ENCODE measurements at regions not wholly inside any gene's neighbourhood (a gene's known extent, or its start where the extent isn't known, plus 50 kb on each side); places are given as distances from the start of the nearest gene placed in this dataset.

DNA sequence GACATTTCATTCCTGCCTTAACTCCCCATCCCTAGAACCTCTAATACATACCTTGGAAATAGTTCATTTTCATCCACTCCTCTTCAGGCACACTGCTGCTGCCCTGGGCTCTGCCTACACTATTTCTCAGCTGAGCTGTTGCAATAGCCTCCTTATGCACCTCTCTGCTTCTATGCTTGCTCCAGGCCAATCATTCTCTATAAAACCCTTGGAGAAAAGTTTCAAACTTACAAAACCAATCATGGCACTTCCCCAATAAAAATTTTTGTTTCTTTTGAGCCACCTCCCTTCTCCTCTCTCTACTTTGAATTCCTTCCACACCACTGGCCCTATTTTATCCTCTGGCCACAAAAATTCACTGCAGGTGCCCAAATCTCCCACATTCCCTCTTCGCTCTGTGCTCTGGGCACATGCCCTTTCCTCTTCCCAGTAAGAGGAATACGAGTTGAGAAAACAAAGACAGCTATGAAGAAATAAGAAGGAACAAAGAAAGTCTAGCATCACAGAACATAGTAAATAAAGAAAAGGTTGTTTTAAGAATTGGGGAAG is 301.4 kb downstream of the ELAVL2 start:
- Histone ChIP-seq H3K4me1 (ENCODE audit: control insufficient read depth, extremely low read depth, insufficient read depth, low read length) (no peaks in the 10 kb centered on the region), H3K4me2 (ENCODE audit: control insufficient read depth, extremely low read depth, insufficient read depth, low read depth, low read length) (no peak overlapping the region), H3K9ac (ENCODE audit: control insufficient read depth, extremely low read depth, insufficient read depth, low read length) (no peak overlapping the region), H2AFZ (ENCODE audit: control insufficient read depth, low read length) (no peak overlapping the region), H3K27ac (ENCODE audit: control insufficient read depth, insufficient read depth, low read length) (no peak overlapping the region), H3K4me3 (ENCODE audit: control insufficient read depth in 2 of 3, extremely low read depth in 1 of 3, insufficient read depth in 2 of 3, low read depth in 1 of 3, low read length in 3 of 3) (no peak overlapping the region), H3K79me2 (ENCODE audit: control insufficient read depth, insufficient read depth, low read length) (no peaks in the 10 kb centered on the region), H3K9me1 (ENCODE audit: control insufficient read depth, extremely low read depth, insufficient read depth, low read length) (no peaks in the 10 kb centered on the region), H3K27me3 (ENCODE audit: control insufficient read depth, extremely low read depth, insufficient read depth, low read length) (no peaks in the 10 kb centered on the region), H4K20me1 (ENCODE audit: control insufficient read depth, extremely low read depth, insufficient read depth, low read length) (no peaks in the 10 kb centered on the region), H3K36me3 (ENCODE audit: control insufficient read depth in 2 of 2, extremely low read depth in 1 of 2, insufficient read depth in 2 of 2, low read length in 2 of 2) (no peaks in the 10 kb centered on the region), H3K9me3 (ENCODE audit: control insufficient read depth, low read depth, low read length) (no peaks in the 10 kb centered on the region)
- dilution Hi-C loops (cut with MboI; ENCODE audit: extremely low pct_ligation_motif_present, low sequenced_read_pairs) = no loop called here
- DNase-seq (ENCODE audit: low read depth, low spot score) (no peak), FAIRE-seq (no peak)
- TF ChIP-seq, protein P1, sequence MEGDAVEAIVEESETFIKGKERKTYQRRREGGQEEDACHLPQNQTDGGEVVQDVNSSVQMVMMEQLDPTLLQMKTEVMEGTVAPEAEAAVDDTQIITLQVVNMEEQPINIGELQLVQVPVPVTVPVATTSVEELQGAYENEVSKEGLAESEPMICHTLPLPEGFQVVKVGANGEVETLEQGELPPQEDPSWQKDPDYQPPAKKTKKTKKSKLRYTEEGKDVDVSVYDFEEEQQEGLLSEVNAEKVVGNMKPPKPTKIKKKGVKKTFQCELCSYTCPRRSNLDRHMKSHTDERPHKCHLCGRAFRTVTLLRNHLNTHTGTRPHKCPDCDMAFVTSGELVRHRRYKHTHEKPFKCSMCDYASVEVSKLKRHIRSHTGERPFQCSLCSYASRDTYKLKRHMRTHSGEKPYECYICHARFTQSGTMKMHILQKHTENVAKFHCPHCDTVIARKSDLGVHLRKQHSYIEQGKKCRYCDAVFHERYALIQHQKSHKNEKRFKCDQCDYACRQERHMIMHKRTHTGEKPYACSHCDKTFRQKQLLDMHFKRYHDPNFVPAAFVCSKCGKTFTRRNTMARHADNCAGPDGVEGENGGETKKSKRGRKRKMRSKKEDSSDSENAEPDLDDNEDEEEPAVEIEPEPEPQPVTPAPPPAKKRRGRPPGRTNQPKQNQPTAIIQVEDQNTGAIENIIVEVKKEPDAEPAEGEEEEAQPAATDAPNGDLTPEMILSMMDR (optimal IDR thresholded peaks at IDR 0.05 in 1 of 3, IDR thresholded peaks at IDR 0.05 in 1 of 3, conservative IDR thresholded peaks at IDR 0.05 in 1 of 3; ENCODE audit: extremely low read depth in 1 of 3, insufficient read depth in 2 of 3, low read length in 3 of 3) = no peak
- no peak for TF ChIP-seq EZH2 (IDR thresholded peaks at IDR 0.05; ENCODE audit: low read length)

DNA sequence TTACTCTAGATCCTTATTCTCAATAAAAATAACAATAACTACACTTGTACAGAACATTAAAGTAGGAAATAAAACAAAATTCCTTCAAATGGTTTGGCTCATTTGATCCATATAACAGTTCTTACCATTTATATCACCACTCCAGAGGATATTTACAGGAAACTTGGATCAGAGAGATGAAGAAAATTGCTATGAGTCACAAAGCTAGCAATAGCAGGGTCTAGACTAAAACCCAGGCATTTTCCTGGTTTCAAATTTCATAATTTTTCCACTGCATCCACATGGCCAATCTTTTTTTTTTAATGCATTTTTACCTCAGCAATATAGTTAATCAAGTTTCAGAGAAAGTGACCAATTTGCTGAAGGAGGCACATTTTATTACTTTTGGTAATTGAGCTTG is 299.2 kb downstream of the ELAVL2 start:
- Histone ChIP-seq H2AFZ (ENCODE audit: control insufficient read depth, low read length) (no peak overlapping the region), H3K9ac (ENCODE audit: control insufficient read depth, extremely low read depth, insufficient read depth, low read length) (no peak overlapping the region), H3K9me1 (ENCODE audit: control insufficient read depth, extremely low read depth, insufficient read depth, low read length) (no peaks in the 10 kb centered on the region), H3K79me2 (ENCODE audit: control insufficient read depth, insufficient read depth, low read length) (no peaks in the 10 kb centered on the region), H3K4me1 (ENCODE audit: control insufficient read depth, extremely low read depth, insufficient read depth, low read length) (no peaks in the 10 kb centered on the region), H3K4me2 (ENCODE audit: control insufficient read depth, extremely low read depth, insufficient read depth, low read depth, low read length) (no peak overlapping the region), H3K36me3 (ENCODE audit: control insufficient read depth in 2 of 2, extremely low read depth in 1 of 2, insufficient read depth in 2 of 2, low read length in 2 of 2) (no peaks in the 10 kb centered on the region), H4K20me1 (ENCODE audit: control insufficient read depth, extremely low read depth, insufficient read depth, low read length) (no peaks in the 10 kb centered on the region), H3K4me3 (ENCODE audit: control insufficient read depth in 2 of 3, extremely low read depth in 1 of 3, insufficient read depth in 2 of 3, low read depth in 1 of 3, low read length in 3 of 3) (no peak overlapping the region), H3K27me3 (ENCODE audit: control insufficient read depth, extremely low read depth, insufficient read depth, low read length) (no peaks in the 10 kb centered on the region), H3K27ac (ENCODE audit: control insufficient read depth, insufficient read depth, low read length) (no peak overlapping the region), H3K9me3 (ENCODE audit: control insufficient read depth, low read depth, low read length) (no peaks in the 10 kb centered on the region)
- TF ChIP-seq EZH2 (IDR thresholded peaks at IDR 0.05; ENCODE audit: low read length) = no peak
- TF ChIP-seq, protein P1 (optimal IDR thresholded peaks at IDR 0.05 in 1 of 3, IDR thresholded peaks at IDR 0.05 in 1 of 3, conservative IDR thresholded peaks at IDR 0.05 in 1 of 3; ENCODE audit: extremely low read depth in 1 of 3, insufficient read depth in 2 of 3, low read length in 3 of 3) = no peak
- DNase-seq (ENCODE audit: low read depth, low spot score) (no peak), FAIRE-seq (no peak)
- dilution Hi-C loops (cut with MboI; ENCODE audit: extremely low pct_ligation_motif_present, low sequenced_read_pairs) = no loop called here
